GM19468 (cell line): ENCODE measurements at regions not wholly inside any gene's neighbourhood (a gene's known extent, or its start where the extent isn't known, plus 50 kb on each side); places are given as distances from the start of the nearest gene placed in this dataset.
A peak's percentile ranks its signal among the peaks of the same experiment; 100 is the strongest.
"Not testable (repeated sequence)": the region's sequence is repeated elsewhere in the genome, so short reads cannot be mapped to it uniquely, and the experiment has no call there.

Source experiments
- ATAC-seq: cut with Tn5 transposase; IDR thresholded peaks from one replicate; pipeline ENCODE4 v1.9.1; 2021; ENCODE audit warnings: mild to moderate bottlenecking, moderate library complexity, moderate number of reproducible peaks; ENCODE audit not compliant: unreplicated experiment; ENCODE audit errors: extremely low read depth

GRCh38 chr6:91242614-91242949, 655.7 kb upstream of the MAP3K7 start:
- ATAC-seq = no peak

- ATAC-seq = no peak
These were observed 655.2 kb upstream of the MAP3K7 start for GRCh38 chr6:91241946-91242613.

DNA sequence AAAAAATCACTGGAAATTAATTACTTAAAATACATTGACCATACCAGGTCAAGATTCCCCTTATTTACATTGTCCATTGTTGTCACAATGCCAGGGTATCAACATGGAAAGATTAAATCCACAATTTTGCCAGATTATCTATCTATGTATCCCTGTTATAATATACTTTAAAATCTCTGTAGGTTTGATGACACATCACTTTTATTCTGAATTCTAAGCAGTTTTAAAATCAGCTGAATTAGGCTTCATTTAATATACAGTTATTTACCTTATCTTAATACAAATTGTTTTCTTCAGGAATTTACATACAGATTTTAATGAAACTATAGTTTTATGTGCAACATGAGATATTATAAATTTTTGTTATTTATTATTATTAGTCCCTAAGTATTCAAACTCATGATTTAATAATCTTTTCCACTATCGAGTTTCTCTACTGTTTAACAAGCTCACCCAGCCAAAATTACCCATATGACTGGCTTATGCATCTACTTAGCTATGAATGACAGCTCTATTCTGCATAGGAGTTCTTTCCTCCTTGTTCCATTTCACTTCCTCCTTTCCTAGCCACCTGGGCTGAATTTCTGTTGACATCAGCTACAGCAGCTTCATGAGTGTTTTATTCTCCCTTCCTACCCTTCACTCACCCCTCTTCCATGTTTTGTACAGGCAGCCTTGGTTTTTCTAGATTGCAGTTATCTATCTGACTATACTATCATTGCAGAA, 654.2 kb upstream of the MAP3K7 start:
- peak; percentile 35 for ATAC-seq

- ATAC-seq = no peak
These were observed 634.3 kb upstream of the MAP3K7 start for GRCh38 chr6:91221072-91221720.

DNA sequence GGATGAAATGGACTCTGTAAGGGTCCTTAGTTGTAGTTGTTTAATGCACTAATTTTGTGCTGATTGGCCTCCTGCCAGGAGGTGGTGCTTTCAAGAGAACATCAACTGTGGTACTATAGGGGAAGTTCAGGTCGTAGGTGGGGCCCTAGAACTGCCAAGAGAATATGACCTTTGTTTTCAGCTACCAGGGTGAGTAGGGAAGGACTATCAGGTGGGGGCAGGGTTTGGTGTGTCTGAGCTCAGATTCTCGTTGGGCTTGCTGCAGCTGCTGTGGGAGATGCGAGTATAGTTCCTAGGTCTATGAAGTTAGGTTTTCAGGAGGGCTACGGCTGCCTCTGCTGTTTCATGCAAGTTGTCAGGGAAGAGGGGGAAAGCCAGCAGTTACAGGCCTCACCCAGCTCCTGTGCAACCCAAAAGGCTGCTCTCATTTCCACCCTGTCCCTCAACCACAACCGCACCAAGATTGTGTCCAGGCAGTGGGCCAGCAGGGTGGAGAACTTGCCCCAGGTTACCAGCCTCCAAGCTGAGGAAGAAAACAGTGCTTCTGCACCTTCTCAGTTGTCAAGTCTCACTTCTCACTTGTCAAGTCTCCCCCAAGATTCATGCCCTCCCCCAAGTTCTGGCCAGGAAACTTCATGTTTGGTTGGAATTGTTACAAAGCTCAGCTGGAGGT, 626.5 kb upstream of the MAP3K7 start:
- no peak for ATAC-seq

DNA sequence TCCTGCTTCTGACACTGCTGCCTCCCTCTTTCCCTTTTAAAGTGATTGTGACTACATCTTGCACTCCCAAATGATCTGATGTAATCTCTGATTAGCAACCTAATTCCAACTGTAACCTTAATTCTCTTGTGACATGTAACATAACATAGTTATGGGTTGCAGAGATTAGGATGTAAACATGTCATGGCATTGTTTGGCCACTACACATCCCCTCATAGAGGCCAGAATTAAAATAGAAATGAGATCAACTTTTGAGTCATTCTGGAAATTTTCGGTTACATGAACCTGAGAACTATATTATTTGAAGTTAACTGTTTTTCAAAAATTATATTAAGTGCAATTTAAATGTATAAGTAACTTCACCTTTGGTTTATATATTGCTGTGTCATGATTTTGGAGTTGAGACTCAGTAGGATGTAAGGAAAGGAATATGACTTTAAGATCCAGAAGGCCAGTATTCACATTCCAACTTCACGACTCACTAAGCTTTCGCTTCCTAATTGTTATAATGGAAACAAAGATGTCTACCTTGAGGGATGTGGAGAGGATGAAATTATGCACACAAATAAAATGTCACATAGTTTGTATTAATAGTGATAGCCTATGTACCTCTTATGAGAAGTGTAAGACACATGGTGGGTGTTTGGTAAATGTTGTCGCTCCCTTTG, 611.9 kb upstream of the MAP3K7 start:
- ATAC-seq = no peak

DNA sequence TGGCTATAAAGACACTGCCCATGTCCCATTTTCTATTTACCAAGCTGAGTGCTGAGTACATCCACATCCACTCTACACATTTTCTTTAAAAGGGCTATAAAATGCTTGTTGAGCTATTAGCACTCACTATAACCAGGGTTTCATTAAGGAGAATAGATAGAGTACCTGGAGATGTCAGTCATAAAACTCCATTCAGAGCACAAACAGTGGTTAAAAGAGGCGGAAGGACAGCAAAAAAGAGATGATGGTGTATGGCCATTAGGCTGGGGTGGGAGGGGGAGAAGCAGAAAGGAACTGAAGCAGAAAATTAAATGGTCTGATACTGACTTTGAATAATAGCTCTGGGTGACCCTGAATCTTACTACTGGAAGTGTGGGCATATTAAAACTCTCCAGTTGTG, 609.9 kb upstream of the MAP3K7 start:
- ATAC-seq = no peak

DNA sequence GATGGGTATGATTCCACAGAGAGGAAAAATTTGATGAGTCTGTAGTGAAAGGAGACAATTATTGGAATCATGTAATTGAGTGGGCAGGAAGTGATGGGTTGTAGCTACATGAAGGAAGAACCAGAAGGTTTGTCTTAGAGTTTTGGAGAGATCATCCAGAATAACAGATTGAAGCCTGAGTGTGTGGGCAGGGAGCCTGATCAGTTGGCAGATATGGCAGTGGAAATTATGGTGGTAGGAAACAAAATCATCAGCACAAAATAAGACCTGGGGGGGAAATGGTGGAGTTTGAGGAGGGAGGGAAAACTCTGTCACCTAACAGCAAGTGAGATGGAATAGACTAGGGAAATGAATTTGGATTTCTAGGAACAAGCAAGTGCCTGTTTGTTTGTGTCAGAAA, 606.6 kb upstream of the MAP3K7 start:
- ATAC-seq = no peak

DNA sequence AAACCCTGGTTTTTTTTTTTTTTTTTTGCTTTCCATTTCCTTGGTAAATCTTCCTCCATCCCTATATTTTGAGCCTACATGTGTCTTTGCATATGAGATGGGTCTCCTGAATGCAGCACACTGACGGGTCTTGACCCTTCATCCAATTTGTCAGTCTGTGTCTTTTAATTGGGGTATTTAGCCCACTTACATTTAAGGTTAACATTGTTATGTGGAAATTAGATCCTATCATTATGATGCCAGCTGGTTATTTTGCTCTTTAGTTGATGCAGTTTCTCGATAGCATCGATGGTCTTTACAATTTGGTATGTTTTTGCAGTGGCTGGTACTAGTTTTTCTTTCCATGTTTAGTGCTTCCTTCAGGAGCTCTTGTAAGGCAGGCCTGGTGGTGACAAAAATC, 603.2 kb upstream of the MAP3K7 start:
- ATAC-seq = not testable (repeated sequence)

GRCh38 chr6:91185072-91185471, 598.2 kb upstream of the MAP3K7 start:
- no peak for ATAC-seq

GRCh38 chr6:91181416-91181815, 594.5 kb upstream of the MAP3K7 start:
- no peak for ATAC-seq

- no peak for ATAC-seq
These were observed 586.8 kb upstream of the MAP3K7 start for GRCh38 chr6:91173651-91174050.

GRCh38 chr6:91173186-91173585, 586.3 kb upstream of the MAP3K7 start:
- ATAC-seq = no peak

- no peak for ATAC-seq
These were observed 585.0 kb upstream of the MAP3K7 start for GRCh38 chr6:91171754-91172462.

DNA sequence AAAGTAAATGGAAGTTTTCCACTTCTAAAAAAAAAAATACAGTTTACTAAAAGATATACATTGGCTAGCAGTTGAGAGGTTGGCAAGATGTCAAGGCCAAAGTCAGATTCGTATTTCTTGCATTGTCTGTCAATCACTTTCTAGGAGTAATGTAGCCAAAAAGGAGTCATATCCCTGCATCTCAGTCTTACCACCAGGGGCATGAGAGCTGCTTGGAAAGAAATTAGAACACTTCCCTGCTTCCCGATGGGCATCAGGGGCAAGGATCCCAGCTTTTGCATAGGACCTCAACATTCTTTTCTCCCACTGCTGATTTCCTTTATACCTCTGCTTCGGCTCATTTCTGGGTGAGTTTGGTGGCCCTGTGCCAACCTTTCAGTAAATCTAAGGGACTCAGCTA, 581.0 kb upstream of the MAP3K7 start:
- ATAC-seq = no peak

- ATAC-seq = no peak
These were observed 579.6 kb upstream of the MAP3K7 start for GRCh38 chr6:91166271-91167046.

DNA sequence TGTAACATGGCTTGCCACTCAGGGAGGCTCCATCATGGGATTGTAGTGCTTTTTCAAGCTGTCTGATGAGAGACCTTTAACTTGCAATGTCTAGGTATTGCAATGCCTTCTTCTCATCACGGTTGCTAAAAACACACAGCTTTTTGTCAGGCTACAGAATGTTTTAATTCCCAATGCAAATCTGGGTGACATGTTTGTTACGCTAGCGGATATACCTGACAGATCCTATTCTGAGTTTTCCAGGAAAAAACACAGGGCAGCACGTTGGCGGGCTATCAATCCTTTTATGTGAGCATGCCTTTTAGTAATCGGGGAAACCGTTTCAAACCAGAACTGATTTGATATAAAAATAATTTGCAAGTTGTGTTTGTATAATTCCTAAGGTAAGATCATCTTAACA, 577.2 kb upstream of the MAP3K7 start:
- no peak for ATAC-seq

GRCh38 chr6:91161246-91161645, 574.4 kb upstream of the MAP3K7 start:
- ATAC-seq = no peak

- ATAC-seq = no peak
These were observed 568.4 kb upstream of the MAP3K7 start for GRCh38 chr6:91155129-91155785.
